ENCODE measurements at regions not wholly inside any gene's neighbourhood (a gene's known extent, or its start where the extent isn't known, plus 50 kb on each side); places are given as distances from the start of the nearest gene placed in this dataset.
A peak's percentile ranks its signal among the peaks of the same experiment; 100 is the strongest.
"Not testable (repeated sequence)": the region's sequence is repeated elsewhere in the genome, so short reads cannot be mapped to it uniquely, and the experiment has no call there.

GRCh38 chr6:27542485-27542884, 69.6 kb upstream of the ZNF184 start:
- no peak for DNase-seq (ENCODE audit: low read depth)

DNA sequence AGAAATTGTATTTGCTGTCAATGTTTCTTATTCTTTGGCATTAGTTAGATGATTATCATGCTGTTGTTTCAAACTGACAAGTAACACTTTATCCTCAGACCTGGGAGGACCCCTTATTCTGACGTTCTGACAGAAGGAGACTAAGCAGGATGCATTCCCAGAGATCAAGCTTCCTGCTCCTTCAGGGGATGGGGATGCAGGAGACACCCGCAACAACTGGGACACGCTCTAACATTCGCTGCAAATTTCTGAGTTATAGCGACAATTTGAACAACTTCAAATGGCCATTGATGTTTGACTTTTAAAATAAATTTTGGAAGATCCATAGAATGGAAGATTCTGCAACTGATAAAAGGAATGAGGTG, 69.0 kb upstream of the ZNF184 start:
- no peak for DNase-seq (ENCODE audit: low read depth)

GRCh38 chr6:27541212-27541932, 68.5 kb upstream of the ZNF184 start:
- peak; percentile 81 for DNase-seq (ENCODE audit: low read depth)

- no peak for DNase-seq (ENCODE audit: low read depth)
Measured at GRCh38 chr6:27539551-27539950, 66.6 kb upstream of the ZNF184 start.

DNA sequence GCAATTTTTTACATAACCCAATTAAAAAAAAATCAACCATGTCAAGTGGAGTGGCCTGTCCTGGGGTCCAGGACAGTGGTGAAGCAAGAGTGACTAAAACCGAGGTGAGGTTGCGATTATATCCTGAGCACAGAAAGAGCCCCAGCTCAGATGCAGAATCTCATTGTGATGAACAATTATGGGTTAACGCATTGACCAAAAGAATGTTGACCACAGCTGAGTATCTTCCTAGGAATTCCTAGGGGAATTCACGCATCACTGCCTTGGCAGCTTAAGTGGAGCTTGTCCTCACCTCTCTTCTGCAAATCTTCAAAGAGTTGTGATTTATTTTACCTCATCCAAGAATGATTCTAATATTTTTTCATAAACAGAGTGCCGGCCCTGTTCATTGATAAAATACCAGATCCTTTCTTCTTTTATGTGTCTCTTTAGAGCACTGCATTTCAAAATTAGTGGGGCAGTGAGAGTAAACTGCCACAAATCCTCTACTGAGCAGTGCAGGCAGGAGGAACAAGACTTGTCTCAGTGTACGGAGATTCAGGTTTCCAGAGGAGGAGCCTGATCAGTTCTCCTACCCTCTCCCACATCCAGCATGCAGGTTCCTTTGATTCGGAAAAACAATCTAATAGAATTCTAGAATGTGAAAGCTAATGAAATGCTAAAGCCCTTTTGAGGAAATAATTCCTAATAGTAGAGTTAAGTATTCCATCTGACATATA, 60.1 kb upstream of the ZNF184 start:
- DNase-seq (ENCODE audit: low read depth): peak; percentile 94

- DNase-seq (ENCODE audit: low read depth): no peak
Measured at GRCh38 chr6:27531772-27532459, 59.0 kb upstream of the ZNF184 start.

GRCh38 chr6:27529796-27530195, 56.9 kb upstream of the ZNF184 start:
- not testable (repeated sequence) for DNase-seq (ENCODE audit: low read depth)

DNA sequence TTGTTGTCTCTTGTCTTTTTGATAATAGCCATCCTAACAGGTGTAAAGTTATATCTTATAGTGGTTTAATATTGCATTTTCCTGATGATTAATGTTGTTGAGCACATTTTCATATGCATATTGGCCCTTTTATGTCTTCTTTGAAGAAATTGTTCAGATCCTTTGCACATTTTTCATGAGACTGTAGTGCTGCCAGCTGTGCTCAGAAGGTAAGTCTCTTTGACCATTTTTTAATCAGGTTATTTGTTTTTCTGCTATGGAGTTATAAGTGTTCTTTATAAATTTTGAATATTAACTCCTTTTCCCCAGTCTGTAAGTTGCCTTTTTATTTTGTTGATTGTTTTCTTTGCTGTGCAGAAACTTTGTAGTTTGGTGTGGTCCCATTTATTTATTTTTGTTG, 55.8 kb upstream of the ZNF184 start:
- DNase-seq (ENCODE audit: low read depth): no peak

All from ELR (cell line).